K562 (cell line): ENCODE measurements at regions not wholly inside any gene's neighbourhood (a gene's known extent, or its start where the extent isn't known, plus 50 kb on each side); places are given as distances from the start of the nearest gene placed in this dataset.

ENCODE experiments used
- ATAC-seq: fragments of 200-7000 bp; cut with Tn5 transposase; 3 replicates; pipeline ENCODE4 v1.9.1; 2020; ENCODE audit warnings: moderate library complexity
- BruUV-seq: library from RNA; stranded (reverse); fragments of 400-500 nt; replicated peaks from 2 replicates; lab custom pipeline; 2021; lab: Mats Ljungman, UMichigan
- CTCF ChIA-PET: fragments of 300-600 bp; formaldehyde crosslinking; extraction: SDS; loops from one replicate; lab custom pipeline; 2021; ENCODE audit warnings: low intra/inter-chr PET ratio; lab: Yijun Ruan, JAX
- POLR2A ChIA-PET: fragments of 300-600, 350-650 bp; sonication (Branson Sonifier 250); formaldehyde crosslinking; extraction: SDS; loops from one replicate; lab custom pipeline; 2021; ENCODE audit warnings: antibody characterized with exemption, inconsistent platforms; lab: Yijun Ruan, JAX
- DNase-seq, 4 experiments: peaks; one replicate each; pipeline versions ENCODE4 v3.0.0 to v3.0.0-alpha.2; 2011 to 2018; ENCODE audit warnings: low spot score in 3 of 4, mixed read lengths in 3 of 4; ENCODE audit errors: extremely low read depth in 1 of 4
- FAIRE-seq: peaks from 2 replicates; lab custom pipeline; 2011; peaks lifted over from hg19 to GRCh38; lab: Jason Lieb, UNC
- H2AFZ ChIP-seq: 2 replicates; pipeline ENCODE4 v1.6.0; 2011; ENCODE audit warnings: low read depth, low read length, control low read depth, inconsistent platforms
- H3K27ac ChIP-seq: fragments of 200-600 bp; 3 replicates; pipeline ENCODE4 v1.8.0; 2011; ENCODE audit warnings: low read depth, mild to moderate bottlenecking, control low read depth, inconsistent platforms, low read length, moderate library complexity, mixed read lengths; ENCODE audit errors: extremely low read depth
- H3K27me3 ChIP-seq, 2 experiments: fragments of 300-600 bp in 1 of 2; 2 replicates in 1 of 2; 3 replicates in 1 of 2; pipeline versions ENCODE4 v1.6.0 to v1.8.0; 2011; ENCODE audit warnings: inconsistent platforms in 2 of 2, low read length in 2 of 2, mild to moderate bottlenecking in 1 of 2, mixed read lengths in 1 of 2, moderate library complexity in 1 of 2; ENCODE audit not compliant: control insufficient read depth in 2 of 2, insufficient read depth in 2 of 2
- H3K36me3 ChIP-seq: fragments of 300-600 bp; 3 replicates; pipeline ENCODE4 v1.8.0; 2011; ENCODE audit warnings: mild to moderate bottlenecking, low read length, inconsistent platforms; ENCODE audit not compliant: control insufficient read depth, insufficient read depth
- H3K4me1 ChIP-seq, 2 experiments: fragments of 200-600 bp in 1 of 2; replicated peaks in 1 of 2; 2 replicates in 1 of 2; 3 replicates in 1 of 2; pipeline versions ENCODE4 v1.5.1 to v1.8.0; 2011; ENCODE audit warnings: inconsistent platforms in 2 of 2, low read length in 2 of 2, mild to moderate bottlenecking in 1 of 2, mixed read lengths in 1 of 2, moderate library complexity in 1 of 2; ENCODE audit not compliant: control insufficient read depth in 2 of 2, insufficient read depth in 2 of 2
- H3K4me2 ChIP-seq: 2 replicates; pipeline ENCODE4 v1.6.1; 2011; ENCODE audit warnings: low read length, control low read depth, inconsistent platforms, mixed read lengths; ENCODE audit not compliant: insufficient read depth
- H3K4me3 ChIP-seq: fragments of 200-600 bp; sonication (generic), shearing (Covaris generic); 2 replicates; pipeline ENCODE4 v1.5.1; 2016; ENCODE audit warnings: control low read depth, inconsistent platforms
- H3K79me2 ChIP-seq: fragments of 200-600 bp; 3 replicates; pipeline ENCODE4 v1.8.0; 2011; ENCODE audit warnings: low read length, inconsistent platforms; ENCODE audit not compliant: control insufficient read depth, insufficient read depth
- H3K9ac ChIP-seq, 2 experiments: 2 replicates each; pipeline versions ENCODE4 v1.6.0 to v1.6.1; 2011; ENCODE audit warnings: low read depth in 2 of 2, low read length in 2 of 2, control low read depth in 1 of 2, inconsistent platforms in 1 of 2, mild to moderate bottlenecking in 1 of 2, mixed read lengths in 1 of 2; ENCODE audit not compliant: insufficient read depth in 1 of 2
- H3K9me1 ChIP-seq: one replicate; pipeline ENCODE4 v1.6.0; 2011; ENCODE audit warnings: inconsistent platforms, mild to moderate bottlenecking, low read length, moderate library complexity; ENCODE audit not compliant: control insufficient read depth, insufficient read depth
- H3K9me3 ChIP-seq: replicated peaks from 2 replicates; pipeline ENCODE4 v1.5.1; 2011; ENCODE audit warnings: low read depth, low read length, inconsistent platforms; ENCODE audit not compliant: control insufficient read depth, insufficient read depth
- H4K20me1 ChIP-seq: replicated peaks from 2 replicates; pipeline ENCODE4 v1.6.1; 2011; ENCODE audit warnings: low read length, inconsistent platforms, mixed read lengths; ENCODE audit not compliant: control insufficient read depth, insufficient read depth
- BCLAF1 ChIP-seq, 2 experiments: fragments of 450-650 bp in 1 of 2; IDR thresholded peaks; 2 replicates each; pipeline ENCODE4 v1.6.1; 2011 to 2017; ENCODE audit warnings: low read depth in 2 of 2, antibody characterized with exemption in 1 of 2, borderline replicate concordance in 1 of 2, low read length in 1 of 2, mild to moderate bottlenecking in 1 of 2, mixed read lengths in 1 of 2; ENCODE audit not compliant: control insufficient read depth in 1 of 2
- CC2D1A ChIP-seq: fragments of 450-650 bp; IDR thresholded peaks from 2 replicates; pipeline ENCODE4 v1.6.1; 2017; ENCODE audit warnings: mild to moderate bottlenecking
- CHCHD3 ChIP-seq: fragments of 250-450 bp; sonication (Bioruptor Pico); IDR thresholded peaks from 2 replicates; pipeline ENCODE4 v2.1.2; 2022; ENCODE audit warnings: mild to moderate bottlenecking
- CHD1 ChIP-seq: fragments of 200-600 bp; sonication (generic); IDR thresholded peaks from one replicate; pipeline ENCODE4 v1.6.1; 2012; ENCODE audit warnings: mild to moderate bottlenecking, moderate library complexity, low read length, inconsistent platforms
- LARP7 ChIP-seq: fragments of 450-650 bp; IDR thresholded peaks from 2 replicates; pipeline ENCODE4 v1.6.1; 2016
- NCOA1 ChIP-seq: fragments of 450-650 bp; IDR thresholded peaks from 2 replicates; pipeline ENCODE4 v1.6.1; 2016; ENCODE audit warnings: low read depth
- TOE1 ChIP-seq, 2 experiments: fragments of 450-650 bp in 1 of 2; sonication (generic) in 1 of 2; formaldehyde crosslinking in 1 of 2; IDR thresholded peaks; 2 replicates each; pipeline versions ENCODE4 v1.7.1 to v1.8.0; 2016 to 2022; ENCODE audit warnings: borderline replicate concordance in 2 of 2, mild to moderate bottlenecking in 2 of 2, antibody characterized with exemption in 1 of 2, inconsistent platforms in 1 of 2, low read depth in 1 of 2, missing genetic modification reagents in 1 of 2, moderate library complexity in 1 of 2
- ZNF184 ChIP-seq: sonication (generic); formaldehyde crosslinking; IDR thresholded peaks from 2 replicates; pipeline ENCODE4 v1.5.0; 2020; ENCODE audit warnings: missing genetic modification reagents
- ZNF830 ChIP-seq: fragments of 250-450 bp; sonication (Bioruptor Pico); IDR thresholded peaks from 2 replicates; pipeline ENCODE4 v1.5.0; 2021; ENCODE audit warnings: mild to moderate bottlenecking
- WGBS: fragments of 100-300 bp; shearing (Covaris generic); methylation state at CpG from one replicate; pipeline ENCODE4 v1.1.6; 2016; ENCODE audit warnings: low coverage, mixed read lengths; ENCODE audit not compliant: insufficient coverage; ENCODE audit errors: missing lambda C conversion rate; 5-methylcytosine and 5-hydroxymethylcytosine counted together
- in situ Hi-C: fragments of 300-500 bp; cut with MboI; formaldehyde crosslinking; loops from 4 replicates; pipeline ENCODE4 v1.15.0; 2018; ENCODE audit warnings: inconsistent platforms, mixed read lengths
- intact Hi-C: fragments of 100-400 bp; cut with micrococcal nuclease; formaldehyde crosslinking; loops from 2 replicates; pipeline ENCODE4 v1.14.2; 2022
- TF ChIP-seq, protein P1 (sequence below): sonication (generic); formaldehyde crosslinking; IDR thresholded peaks from 2 replicates; pipeline ENCODE4 v1.8.0; 2022; ENCODE audit warnings: missing genetic modification reagents, mild to moderate bottlenecking, borderline replicate concordance

- Histone ChIP-seq H3K4me3 (no peak overlapping the region), H3K79me2 (no peaks in the 10 kb centered on the region), H3K27me3 (peaks cover 0 to 2% of the 10 kb centered on the region in 2 experiments; a peak in 2 of 5 replicates), H2AFZ (no peak overlapping the region), H3K9ac (no peak overlapping the region), H3K36me3 (no peaks in the 10 kb centered on the region), H3K9me1 (no peaks in the 10 kb centered on the region), H3K27ac (no peak overlapping the region), H4K20me1 (no peaks in the 10 kb centered on the region), H3K4me2 (no peak overlapping the region), H3K4me1 (no peaks in the 10 kb centered on the region), H3K9me3 (no peaks in the 10 kb centered on the region)
- ATAC-seq, result no peak
- POLR2A ChIA-PET, result interaction anchor here (1.0 to 1.2 kb wide), 2 partner anchors 12 to 15 kb away, joined by 3 read pairs; no protein-coding TSS in a partner anchor
- intact Hi-C loops (no loop called here), in situ Hi-C loops (no loop called here)
- DNase-seq, result no peak
- CTCF ChIA-PET, result no interaction called here
- no peak for FAIRE-seq
- BruUV-seq, result no TSS peak
- WGBS, result 13% methylated on average over 4 of the region's 4 CpGs
- TF ChIP-seq ZNF184 (CRISPR knock-in tag) (no peak), TOE1 (IDR thresholded peaks at IDR 0.05; ENCODE audit: borderline replicate concordance) (no peak), TOE1 (CRISPR knock-in tag; IDR thresholded peaks at IDR 0.05; ENCODE audit: borderline replicate concordance, low read depth) (no peak), CHD1 (no peak), NCOA1 (no peak), LARP7 (no peak), ZNF830 (CRISPR knock-in tag) (no peak), CHCHD3 (no peak), CC2D1A (no peak), BCLAF1 (IDR thresholded peaks at IDR 0.05; ENCODE audit: borderline replicate concordance in 1 of 2, control insufficient read depth in 1 of 2, low read depth in 2 of 2, low read length in 1 of 2) (no peak)
- TF ChIP-seq, protein P1, sequence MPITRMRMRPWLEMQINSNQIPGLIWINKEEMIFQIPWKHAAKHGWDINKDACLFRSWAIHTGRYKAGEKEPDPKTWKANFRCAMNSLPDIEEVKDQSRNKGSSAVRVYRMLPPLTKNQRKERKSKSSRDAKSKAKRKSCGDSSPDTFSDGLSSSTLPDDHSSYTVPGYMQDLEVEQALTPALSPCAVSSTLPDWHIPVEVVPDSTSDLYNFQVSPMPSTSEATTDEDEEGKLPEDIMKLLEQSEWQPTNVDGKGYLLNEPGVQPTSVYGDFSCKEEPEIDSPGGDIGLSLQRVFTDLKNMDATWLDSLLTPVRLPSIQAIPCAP, result no peak
Measured at GRCh38 chr11:95524314-95525036, 265.1 kb downstream of the FAM76B start.
